ENCODE measurements at regions not wholly inside any gene's neighbourhood (a gene's known extent, or its start where the extent isn't known, plus 50 kb on each side); places are given as distances from the start of the nearest gene placed in this dataset.

DNA sequence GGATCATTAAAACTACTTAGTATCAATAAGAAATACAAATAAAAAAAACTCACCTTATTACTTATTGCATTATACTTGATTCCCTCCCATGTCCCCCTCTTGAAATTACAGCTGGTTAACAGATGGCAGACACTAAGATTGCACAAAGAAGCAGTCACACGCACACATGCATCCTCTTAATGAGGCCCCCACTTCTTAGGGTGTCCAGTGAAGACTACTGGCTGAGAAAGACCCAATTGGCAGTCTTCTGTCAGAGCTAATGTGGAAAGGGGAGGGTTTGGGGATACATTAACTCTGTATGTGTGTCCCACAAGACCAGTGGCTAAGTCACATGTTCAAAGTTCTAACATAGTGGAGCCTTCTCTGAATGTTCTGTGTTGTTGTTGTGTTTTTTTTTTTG is 210.7 kb downstream of the MTX2 start:
- TF ChIP-seq EZH2 (IDR thresholded peaks at IDR 0.05; ENCODE audit: low read length, unreplicated experiment), result no peak
- TF ChIP-seq, protein P1, sequence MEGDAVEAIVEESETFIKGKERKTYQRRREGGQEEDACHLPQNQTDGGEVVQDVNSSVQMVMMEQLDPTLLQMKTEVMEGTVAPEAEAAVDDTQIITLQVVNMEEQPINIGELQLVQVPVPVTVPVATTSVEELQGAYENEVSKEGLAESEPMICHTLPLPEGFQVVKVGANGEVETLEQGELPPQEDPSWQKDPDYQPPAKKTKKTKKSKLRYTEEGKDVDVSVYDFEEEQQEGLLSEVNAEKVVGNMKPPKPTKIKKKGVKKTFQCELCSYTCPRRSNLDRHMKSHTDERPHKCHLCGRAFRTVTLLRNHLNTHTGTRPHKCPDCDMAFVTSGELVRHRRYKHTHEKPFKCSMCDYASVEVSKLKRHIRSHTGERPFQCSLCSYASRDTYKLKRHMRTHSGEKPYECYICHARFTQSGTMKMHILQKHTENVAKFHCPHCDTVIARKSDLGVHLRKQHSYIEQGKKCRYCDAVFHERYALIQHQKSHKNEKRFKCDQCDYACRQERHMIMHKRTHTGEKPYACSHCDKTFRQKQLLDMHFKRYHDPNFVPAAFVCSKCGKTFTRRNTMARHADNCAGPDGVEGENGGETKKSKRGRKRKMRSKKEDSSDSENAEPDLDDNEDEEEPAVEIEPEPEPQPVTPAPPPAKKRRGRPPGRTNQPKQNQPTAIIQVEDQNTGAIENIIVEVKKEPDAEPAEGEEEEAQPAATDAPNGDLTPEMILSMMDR (conservative IDR thresholded peaks at IDR 0.05; ENCODE audit: low read depth, low read length), result no peak
